C1 segment of cervical spinal cord (tissue), 14 donors: ENCODE measurements at regions not wholly inside any gene's neighbourhood (a gene's known extent, or its start where the extent isn't known, plus 50 kb on each side); places are given as distances from the start of the nearest gene placed in this dataset.

ENCODE experiments used
- DNase-seq, 14 donors: peaks; one replicate each; lab custom pipeline; 2025; lab: John Stamatoyannopoulos, UW

- no peak for DNase-seq
Observed at GRCh38 chr2:145729993-145730770, 1210.3 kb upstream of the ZEB2 start.

DNA sequence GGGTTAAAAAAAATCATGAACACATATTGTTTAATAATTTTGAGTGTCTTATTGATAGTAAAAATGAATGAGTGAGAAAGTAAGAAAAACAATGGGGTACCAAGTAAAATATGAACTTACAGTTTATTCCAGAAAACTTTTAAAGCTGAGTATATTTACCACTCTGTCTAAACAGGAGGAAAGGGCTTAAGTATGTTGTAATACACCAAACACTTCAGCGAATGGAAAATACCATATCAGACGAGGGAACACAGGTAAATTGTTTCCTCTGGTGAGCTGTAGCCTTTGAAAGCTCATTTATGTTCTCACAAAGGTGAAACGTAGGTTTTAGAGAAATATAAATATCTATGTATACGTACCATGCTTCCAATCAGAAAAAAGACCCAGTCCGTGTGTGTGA lies 1209.6 kb upstream of the ZEB2 start:
- DNase-seq, result no peak

DNA sequence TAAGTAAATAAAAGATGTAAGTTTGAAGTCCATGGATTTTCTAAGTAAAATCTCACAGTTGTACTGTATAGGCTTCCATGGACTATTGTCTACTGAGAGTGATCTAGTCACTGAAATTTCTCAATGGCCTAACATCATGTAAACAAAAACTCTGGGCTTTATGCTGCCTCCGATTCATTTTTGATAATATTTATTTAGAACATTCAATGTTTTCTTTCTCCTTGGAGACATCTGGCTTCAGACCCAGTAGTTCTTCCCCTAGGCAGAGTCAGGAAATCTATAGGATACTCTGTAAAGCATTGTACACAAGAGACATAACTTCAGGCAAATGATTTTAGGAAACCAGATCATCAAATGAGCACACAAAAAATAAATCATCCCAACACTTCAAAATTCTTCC lies 1208.6 kb upstream of the ZEB2 start:
- DNase-seq, result no peak

DNA sequence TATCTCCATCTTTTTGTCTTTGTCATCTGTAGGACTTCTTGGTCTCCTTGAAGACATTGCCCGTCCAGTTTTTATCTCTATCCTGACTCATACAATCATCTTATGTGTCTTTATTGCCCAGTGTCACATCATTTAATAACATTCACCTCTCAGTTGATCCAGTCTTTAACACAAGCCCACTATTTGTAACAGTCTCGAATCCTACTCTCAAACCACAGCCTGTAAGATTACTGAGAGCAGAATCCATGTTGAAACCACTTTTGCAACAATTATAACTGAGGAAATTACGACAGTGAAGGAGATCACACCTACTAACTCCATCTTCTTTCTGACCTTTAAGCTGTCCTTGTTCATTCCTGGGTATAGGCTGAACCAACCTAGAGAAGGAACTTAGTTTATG lies 1206.0 kb upstream of the ZEB2 start:
- DNase-seq, result no peak

DNA sequence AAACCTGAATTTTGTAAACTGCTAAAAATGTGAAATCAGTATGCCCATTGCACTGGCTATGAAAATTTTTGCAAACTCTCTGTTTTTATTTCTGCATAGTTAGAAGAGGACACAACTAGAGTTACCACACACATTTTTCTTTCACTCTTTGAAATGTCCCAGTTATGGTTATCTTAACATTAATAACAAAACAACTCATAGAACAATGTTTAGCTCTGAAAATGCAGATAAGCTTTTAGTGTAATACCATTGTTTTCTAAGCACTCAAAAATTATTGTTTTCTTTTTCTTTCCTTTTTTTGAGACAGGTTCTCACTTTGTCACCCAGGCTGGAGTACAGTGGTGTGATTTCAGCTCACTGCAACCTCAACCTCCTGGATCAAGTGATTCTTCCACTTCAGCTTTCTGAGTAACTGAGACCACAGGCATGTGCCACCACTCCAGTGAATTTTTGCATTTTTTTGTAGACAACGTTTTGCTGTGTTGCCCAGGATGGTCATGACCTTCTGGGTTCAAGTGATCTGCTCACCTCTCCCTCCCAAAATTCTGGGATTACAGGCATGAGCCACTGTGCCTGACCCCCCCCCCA lies 1204.5 kb upstream of the ZEB2 start:
- no peak for DNase-seq

- DNase-seq, result no peak
Observed at GRCh38 chr2:145723872-145724271, 1204.0 kb upstream of the ZEB2 start.

GRCh38 chr2:145721681-145722080 lies 1201.8 kb upstream of the ZEB2 start:
- DNase-seq, result no peak

DNA sequence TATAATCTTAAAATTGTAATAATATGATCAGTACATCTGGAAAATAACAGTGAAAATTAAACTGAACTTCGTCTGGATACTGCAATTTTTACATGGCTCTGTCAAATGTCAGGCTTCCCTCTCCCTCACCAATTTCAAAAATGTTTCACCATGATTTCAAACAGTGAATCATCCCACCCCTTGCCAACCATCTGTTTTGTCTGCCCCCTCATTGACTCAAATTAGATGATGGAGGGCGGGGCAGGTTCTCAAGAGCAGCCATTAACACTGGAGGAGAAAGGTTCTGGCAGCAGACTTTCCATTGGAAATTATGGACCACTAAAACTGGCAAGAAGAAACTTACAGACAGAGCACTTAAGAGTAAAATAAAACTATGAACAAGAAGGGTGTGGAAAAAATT lies 1195.7 kb upstream of the ZEB2 start:
- no peak for DNase-seq

DNA sequence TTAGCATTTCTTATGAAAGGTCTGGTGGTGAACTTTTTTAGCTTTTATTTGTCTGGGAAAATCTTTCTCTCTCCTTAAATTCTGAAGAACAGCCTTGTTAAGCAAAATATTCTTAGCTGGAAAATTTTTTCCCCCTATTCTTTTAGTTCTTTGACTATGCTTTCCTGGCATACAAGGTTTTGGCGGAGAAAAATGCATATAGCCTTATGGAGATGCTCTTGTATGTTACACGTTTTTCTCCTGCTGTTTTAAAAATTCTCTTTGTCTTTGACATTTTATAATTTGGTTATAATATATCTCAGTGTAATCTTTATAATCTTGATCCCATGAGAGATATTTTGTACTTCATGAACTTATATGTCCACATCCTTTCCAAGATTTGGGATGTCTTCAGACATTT lies 1190.4 kb upstream of the ZEB2 start:
- DNase-seq, result no peak

GRCh38 chr2:145702305-145702704 lies 1182.4 kb upstream of the ZEB2 start:
- DNase-seq, result no peak

- DNase-seq, result peak in 1 of 14 donors; percentile 9
Observed at GRCh38 chr2:145692971-145693478, 1173.1 kb upstream of the ZEB2 start.

GRCh38 chr2:145691659-145692058 lies 1171.7 kb upstream of the ZEB2 start:
- no peak for DNase-seq

GRCh38 chr2:145690183-145690778 lies 1170.4 kb upstream of the ZEB2 start:
- DNase-seq, result no peak

- DNase-seq, result no peak
Observed at GRCh38 chr2:145689277-145689676, 1169.4 kb upstream of the ZEB2 start.

DNA sequence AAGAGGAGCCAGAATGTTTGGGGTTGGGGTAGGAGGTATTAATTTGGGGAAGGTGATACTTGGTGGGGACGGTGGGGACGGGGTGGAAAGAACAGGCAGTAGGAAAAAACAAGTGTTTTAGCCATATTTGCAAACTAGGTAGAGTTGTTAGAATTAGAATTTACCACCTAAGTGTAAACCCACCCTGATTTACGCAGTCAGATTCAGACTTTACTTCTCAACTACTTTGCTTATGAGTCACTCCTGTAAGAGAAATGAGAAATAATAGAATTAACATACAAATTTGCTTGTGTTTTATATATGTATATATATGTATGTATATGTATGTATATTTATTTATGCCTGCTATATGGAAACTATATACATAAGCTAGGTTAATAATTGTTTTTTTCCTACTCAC lies 1168.2 kb upstream of the ZEB2 start:
- DNase-seq, result no peak

- DNase-seq, result no peak
Observed at GRCh38 chr2:145687442-145688134, 1167.7 kb upstream of the ZEB2 start.

- DNase-seq, result no peak
Observed at GRCh38 chr2:145685383-145686050, 1165.6 kb upstream of the ZEB2 start.

DNA sequence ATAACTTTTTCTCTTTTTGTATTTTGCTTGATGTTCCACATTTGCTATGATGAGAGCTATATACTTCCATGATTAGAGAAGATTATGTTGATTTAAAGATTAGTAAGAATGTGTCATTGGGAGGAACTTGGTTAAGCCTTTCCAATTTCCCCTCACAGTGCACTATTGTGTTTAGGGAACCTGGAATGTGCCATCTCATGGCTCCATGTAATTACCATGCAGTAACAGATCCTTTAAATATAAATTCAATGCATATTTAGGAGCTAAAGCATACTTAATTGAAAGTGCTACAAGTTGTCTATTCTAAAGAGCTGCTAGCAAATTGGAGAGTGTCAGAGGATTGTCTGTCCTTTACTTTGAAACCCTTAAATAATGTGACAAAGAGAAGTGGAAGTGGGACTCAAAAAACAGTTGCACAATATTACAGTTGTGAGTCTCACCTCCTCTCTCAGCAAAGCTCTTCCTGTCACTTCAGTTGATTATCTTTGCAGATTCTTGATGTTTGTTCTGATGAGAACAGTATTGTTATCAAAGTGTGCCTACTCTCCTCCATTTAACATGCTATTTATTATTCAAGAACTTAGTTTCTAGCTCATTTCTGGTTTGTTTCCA lies 1162.7 kb upstream of the ZEB2 start:
- no peak for DNase-seq

DNA sequence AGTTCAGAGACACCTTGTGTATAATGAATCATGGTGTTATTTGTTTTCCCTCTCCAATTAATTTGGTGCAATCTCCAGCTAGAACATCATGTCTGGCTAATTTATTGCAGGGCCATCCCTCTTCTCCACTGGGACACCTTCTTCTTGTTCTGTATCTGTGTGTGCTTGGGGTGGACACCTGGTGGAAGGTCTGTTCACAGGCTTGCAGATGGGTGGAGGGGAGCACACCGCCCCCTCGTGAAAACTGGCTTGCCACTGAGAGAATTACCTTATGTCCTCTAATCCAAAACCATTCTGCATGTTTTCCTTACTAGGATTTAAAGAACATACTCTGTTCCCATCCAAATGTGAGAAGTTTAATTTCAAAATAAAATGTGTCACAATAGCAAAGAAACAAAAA lies 1160.4 kb upstream of the ZEB2 start:
- no peak for DNase-seq

DNA sequence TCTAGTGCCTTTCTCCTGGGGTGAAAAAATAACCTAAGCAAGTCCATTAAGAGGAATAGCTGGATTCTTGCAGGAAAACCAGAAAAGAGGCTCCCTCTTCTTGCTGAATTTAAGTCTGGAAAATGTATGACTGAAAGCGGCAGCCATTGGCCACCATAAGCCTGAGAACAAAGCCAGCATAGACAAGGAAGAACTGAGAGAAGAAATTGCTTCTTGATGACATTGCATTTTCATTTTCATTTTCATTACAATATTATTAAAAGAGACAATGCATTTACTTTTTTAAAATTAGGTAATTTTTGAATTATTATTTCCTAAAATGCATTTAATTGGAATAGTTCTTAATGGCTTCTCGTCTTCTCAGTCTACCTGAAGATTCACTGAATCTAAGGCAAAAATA lies 1157.5 kb upstream of the ZEB2 start:
- no peak for DNase-seq

DNA sequence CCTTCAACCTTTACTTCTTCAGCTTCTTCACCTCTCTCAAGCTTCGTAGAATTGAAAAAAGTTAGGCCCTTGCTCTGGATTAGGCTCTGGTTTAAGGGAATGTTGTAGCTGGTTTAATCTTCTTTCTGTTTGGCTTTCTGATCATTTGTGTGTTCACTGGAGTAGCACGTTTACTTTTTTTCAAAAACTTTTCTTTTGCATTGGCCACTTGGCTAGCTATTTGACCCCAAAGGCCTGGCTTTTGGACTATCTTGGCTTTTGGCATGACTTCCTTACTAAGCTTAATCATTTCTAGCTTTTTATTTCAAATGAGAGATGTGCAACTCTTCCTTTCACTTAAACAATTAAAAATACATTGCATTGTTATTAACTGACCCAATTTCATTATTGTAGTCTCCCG lies 1154.8 kb upstream of the ZEB2 start:
- no peak for DNase-seq
